Right lung (tissue), 2 donors: ENCODE measurements at regions not wholly inside any gene's neighbourhood (a gene's known extent, or its start where the extent isn't known, plus 50 kb on each side); places are given as distances from the start of the nearest gene placed in this dataset.
A peak's percentile ranks its signal among the peaks of the same experiment; 100 is the strongest.

Experiments
- DNase-seq, 2 donors: peaks; one replicate each; pipeline ENCODE4 v3.0.0-alpha.2; 2013

DNA sequence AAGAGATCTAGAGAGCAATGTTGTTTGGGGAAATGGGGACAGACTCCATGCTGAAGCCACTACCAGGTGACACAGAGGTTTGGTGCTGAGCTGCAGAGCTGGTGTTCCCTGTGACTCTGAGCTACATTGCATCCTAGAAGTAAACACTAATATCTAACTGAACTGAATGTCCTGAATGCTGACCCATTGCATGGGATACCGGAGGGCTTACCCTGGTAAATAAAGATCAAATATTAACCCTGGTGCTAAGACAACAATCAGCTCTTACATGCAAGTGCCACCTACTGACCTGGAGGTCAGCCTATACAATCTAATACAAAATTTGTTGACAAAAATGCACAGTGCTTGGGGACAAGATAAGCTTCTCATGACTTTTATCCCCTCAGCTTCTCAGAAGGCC, 851.3 kb upstream of the KCND2 start:
- DNase-seq: no peak

DNA sequence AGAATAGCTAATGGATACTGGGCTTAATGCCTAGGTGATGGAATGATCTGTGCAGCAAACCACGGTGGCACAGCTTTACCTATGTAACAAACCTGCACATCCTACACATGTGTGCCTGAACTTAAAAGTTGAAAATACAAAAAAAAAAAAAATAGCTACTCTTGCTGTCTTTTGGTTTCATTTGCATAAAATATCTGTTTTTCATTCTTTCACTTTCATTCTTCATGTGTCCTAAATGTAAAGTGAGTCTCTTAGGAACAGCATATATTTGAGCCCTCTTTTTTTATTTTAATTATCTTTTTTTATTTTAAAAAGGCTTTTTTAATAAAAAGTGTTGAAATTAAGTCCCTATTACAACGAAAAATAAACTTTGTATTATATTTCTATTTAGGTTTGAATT, 836.1 kb upstream of the KCND2 start:
- no peak for DNase-seq

DNA sequence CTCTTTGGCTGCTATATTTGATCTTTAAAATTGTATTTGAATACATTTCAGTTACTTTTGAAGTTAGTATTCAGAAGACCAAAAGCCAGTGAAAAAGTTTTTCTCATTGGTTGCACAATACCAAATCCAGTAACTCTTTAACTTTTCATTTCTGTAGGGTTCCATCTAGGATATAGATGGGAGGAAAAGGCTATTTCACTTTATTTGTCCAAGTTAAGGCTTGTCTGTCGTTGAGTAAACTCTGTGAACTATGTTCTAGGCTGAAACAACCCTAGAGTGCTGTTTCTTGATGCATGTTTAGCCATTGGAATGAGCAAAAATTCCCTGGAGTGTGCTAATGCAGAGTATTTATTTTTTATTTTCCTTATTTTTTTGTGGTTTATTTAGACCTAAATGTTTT, 834.7 kb upstream of the KCND2 start:
- no peak for DNase-seq

DNA sequence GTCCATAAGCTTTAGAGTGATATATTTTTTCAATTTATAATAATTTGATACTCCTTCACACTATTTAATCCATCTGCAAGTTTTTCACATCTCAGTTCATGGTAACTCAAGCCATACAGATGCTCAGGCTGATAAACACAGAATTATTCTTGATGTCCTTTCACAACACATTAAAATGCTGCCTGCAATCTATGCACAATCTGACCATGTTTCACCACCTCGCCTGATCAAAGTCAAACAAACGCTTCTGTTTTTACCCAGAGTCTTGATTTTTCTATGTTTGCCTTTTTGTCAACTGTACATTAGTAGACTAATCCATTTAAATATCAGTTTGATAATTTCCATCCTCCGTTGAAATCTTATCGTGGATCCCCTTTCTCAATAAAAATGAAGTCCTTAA, 833.8 kb upstream of the KCND2 start:
- no peak for DNase-seq

DNA sequence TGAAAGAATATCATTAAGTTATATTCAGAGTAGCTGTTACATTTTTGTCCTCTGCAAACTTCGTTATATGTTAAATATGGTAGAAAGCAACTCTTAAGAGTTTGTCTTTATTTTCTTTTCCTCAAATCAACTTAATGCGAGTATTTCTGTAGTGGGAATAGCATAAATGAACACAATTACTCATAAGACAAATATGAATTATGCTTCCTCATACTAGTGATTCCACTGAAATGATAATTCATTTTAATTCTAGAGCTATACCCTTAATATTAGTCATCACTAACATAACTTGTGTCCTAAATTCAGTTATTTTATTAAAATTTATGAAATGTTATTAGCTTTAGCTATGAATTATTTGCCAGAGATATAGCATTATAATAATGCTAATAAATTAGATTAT, 820.6 kb upstream of the KCND2 start:
- no peak for DNase-seq

DNA sequence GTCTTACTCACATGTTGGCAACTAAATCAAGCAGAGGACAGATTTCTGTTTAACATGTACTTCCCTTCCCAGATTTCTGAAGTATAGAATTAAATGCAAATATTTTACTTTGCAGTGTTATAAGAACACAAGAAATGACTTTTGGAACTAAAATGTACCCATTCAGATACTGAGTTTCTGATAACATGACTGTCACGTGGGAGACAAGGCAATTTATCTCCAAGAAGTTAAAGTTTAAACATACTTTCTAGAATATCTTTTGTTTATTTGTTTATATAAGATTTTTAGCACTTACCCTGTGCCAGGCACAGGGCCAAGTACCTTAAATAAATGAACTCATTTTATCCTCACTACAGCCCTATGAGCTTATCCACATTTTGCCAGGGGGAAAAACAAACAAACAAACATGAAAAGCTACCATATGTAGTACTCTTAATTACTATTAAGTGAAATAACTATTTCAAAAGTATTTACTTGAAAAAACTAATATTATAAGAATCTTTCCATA, 807.1 kb upstream of the KCND2 start:
- DNase-seq: no peak

DNA sequence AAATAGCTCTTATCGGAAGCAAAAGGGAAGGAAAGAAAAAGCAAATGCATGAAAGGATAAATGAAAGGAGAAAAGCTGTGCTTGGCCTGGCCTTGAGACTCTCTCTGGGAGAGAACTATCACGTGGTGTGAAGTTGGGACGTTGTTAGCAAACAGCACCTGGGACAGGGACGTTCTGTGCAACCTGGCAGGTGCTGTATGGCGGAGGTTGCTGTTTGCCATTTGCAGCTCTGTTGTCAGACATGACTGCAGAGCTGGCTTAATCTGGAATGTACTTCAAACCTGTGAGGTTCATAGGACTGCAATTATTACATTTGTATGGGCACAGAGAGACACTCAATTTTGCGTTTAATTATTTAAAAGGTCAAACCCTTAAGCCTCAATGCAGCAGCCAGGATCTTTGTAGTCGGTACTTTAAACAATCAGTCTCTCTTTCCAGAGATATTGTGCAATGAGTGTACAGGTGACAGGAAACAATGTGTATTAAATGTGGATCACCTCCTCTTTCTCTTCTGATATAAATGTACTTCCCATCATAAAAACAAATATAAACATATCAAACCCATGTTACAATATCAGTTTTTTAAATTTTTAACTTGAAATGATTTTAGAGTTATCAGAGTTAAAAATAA, 800.5 kb upstream of the KCND2 start:
- peak in 1 of 2 donors; percentile 8 for DNase-seq

DNA sequence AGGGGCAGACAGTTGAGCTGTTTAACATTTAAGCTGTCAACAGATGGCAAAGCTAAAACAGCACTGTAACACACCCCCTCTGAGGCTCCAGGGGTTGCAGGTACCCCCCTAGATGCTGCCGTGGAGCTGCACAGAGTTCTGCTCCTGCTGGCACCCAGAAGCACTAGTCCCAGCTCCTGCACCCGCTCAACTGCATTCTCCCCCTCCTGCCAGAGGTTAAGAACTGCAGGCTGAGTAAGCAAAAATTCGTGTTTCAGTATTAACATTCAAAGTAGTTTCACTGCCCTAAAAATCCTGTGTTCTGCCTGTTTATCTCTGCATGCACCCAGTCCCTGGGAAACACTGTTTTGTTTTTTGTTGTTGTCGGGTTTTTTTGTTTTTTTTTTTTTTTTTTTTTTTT, 790.8 kb upstream of the KCND2 start:
- DNase-seq: peak in 1 of 2 donors; percentile 7

DNA sequence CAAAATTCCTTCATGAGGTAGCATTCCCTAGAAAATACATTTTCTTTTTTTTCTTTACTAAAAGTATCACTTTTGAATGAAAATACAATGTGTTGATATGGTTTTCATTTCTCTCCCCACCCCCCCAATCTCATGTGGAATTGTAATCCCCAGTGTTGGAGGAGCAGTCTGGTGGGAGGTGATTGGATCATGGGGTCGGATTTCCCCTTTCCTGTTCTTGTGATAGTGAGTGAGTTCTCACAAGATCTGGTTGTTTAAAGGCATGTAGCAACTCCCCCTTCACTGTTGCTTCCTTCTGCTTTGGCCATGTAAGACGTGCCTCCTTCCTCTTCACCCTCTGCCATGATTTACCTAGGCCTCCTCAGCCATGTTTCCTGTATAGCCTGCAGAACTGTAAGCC, 790.3 kb upstream of the KCND2 start:
- no peak for DNase-seq

DNA sequence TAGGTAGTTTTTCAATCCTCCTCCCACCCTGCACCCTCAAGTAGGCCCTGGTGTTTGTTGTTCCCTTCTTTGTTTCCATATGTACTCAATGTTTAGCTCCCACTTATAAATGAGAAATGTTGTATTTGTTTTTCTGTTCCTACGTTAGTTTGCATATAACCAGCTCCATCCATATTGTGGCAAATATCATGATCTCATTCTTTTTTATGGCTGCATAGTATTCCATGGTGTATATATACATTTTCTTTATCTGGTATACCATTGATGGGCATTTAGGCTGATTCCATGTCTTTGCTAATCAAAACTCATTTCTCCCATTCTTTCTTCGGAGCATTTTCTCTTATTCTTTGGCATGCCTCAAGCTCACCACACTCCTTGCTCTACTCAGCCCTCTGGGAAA, 789.6 kb upstream of the KCND2 start:
- DNase-seq: no peak

DNA sequence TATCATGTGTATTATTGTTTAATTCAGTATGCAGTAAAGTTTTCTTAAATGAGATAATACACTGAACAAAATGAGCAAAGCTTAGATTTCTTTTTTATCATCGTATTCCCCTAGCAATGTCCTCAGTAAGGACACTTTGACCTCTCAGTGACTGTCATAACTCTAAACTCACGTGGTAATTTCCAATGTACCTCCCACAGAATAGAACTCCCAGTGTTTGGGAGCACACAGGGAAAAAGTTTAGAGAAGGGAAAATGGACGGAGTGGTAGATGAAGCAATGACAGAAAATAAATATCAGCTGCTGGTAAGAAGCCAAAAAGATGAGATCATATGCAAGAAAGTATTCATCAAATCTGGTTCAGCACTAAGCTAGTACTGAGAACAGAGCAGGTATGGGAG, 758.6 kb upstream of the KCND2 start:
- no peak for DNase-seq

DNA sequence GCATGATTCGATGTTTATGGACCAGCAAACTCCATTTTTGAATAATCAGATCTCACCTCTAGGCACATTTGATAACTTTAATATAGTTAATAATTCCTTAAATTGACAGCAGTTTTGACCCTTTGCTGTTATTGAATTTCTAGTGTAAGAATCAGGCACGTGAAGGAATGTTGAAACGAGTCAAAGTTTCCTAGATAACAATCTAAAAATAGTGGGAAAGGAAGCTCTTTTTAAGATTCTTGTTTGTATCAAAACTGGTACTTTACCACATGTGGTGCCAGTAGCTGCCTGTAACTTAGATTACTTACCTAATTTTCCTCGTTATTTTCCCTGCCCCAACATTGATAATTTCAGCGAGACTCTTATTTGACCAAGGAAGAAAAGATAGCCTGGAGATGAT, 757.8 kb upstream of the KCND2 start:
- no peak for DNase-seq

DNA sequence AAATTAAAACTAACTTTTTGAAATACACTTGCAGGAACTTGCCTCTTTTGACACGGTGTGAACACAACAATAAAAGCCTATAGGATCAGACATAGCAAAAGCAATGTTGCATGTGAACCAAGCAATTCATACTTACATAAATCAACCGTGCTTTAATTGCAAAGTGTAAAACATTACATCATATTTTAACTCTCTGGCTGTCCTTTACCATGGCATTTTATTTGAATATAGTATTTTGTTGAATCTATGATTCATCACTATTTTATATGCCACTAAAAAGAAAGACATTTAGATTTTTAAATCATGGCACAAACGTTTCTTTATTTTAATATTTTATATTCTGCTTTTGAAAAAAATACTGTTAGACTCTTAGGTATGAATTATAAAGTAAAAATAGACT, 757.0 kb upstream of the KCND2 start:
- DNase-seq: no peak

DNA sequence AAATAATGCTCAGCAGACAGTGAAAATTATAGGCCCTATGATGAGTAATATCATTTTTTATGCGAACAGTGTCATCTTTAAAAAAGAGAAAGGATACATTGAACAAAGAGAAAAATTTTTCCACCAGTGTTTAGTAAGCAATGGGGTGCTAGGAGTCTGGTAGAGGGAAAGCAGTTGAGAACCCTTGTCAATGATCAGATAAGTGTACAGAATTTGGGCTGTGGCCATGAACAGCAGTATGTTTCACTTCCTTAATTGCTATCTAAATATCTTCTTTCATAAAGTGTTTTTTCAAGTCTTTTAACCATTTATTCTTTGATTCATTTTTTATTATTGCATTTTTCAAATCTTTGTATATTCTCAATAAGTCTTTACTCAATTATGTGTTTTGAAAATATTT, 750.7 kb upstream of the KCND2 start:
- DNase-seq: no peak

DNA sequence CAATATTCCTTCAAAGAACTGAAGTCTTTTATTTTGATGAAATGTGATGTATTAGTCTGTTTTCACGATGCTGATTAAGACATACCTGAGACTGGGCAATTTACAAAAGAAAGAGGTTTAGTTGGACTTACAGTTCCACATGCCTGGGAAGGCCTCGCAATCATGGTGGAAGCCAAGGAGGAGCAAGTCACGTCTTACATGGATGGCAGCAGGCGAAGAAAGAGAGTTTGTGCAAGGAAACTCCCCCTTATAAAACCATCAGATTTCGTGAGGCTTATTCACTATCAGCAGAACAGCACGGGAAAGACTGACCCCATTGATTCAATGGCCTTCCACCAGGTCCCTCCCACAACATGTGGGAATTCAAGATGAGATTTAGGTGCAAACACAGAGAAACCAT, 750.3 kb upstream of the KCND2 start:
- no peak for DNase-seq

DNA sequence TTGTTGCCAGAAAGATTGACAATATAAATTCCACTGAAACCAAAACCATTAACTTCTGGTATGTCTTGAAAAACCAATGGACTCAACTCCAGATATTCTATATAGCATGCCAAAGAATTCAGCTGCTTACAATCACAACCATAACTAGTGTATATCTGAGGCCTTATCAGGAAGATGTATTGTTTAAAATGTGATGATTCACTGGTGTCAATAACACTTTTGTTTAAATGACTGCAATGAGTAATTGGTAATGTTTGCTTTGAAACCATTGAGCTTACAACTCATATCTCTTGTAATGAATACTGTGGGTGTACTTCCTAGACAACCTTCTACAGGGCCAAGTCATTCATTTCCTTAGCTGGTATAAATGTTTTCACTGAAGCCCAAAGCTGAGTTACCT, 727.9 kb upstream of the KCND2 start:
- DNase-seq: no peak

DNA sequence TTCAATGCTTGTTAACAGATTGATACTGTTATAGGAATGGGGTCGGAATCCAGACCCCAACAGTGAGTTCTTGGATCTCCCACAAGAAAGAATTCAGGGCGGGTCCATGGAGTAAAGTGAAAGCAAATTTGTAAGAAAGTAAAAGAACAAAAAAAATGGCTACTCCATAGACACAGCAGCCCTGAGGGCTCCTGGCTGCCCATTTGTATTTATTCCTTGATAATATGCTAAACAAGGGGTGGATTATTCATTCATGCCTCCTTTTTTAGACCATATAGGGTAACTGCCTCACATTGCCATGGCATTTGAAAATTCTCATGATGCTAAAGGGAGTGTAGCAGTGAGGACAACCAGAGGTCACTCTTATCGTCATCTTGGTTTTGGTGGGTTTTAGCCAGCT, 717.2 kb upstream of the KCND2 start:
- no peak for DNase-seq

DNA sequence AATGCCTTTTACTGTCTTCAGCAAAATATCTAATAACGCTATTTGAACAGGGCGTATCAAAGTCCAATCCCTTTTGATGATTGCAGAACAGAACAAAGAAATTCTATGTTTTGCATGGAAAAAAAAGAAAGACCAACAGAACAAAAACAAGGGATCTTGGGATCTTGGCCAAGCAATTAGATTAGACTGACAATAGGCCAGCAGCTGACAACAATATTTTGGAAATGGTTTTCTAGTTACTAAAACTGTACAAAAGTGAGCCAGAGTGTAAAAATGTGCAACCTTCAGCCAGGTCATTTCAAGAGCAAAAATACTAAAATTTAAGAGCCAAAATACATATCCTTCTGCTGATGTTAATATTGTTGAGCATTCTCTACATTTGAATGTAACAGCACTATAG, 716.5 kb upstream of the KCND2 start:
- no peak for DNase-seq

DNA sequence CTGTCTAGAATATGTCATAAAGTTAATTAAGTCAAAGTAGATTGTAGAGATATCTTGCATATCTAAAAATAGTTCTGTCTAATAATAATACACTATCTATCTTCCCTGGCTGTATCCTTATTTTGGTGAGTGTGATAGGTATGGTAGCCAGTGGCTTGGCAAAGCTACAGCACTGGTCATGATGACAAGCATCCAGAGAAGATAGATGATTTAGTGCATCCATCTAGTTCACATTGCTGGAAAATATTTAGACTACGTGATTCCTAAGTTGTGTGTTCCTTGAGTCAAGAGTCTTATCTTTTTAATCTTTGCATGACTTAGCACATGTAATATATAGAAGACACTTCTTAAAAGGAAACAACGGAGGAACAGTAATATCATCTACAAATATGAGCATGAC, 711.2 kb upstream of the KCND2 start:
- DNase-seq: no peak

DNA sequence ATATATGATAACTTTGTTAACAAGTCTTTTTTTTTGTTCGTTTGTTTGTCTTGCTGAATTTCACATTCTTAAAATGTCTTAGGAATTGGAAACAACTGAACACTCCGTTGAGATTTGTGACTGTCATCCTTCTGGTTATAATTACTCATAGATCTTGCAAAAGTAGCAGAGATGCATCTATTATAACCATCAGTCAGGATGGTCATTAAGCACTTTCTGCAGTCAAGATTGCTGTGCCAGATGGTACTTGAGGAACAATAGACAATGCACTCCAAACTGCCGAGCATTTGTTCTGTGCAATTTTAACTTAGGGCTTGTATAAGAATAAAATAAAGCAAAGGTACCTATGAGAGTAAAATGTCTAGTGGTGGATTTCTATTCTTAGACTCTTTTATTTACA, 710.1 kb upstream of the KCND2 start:
- DNase-seq: no peak

DNA sequence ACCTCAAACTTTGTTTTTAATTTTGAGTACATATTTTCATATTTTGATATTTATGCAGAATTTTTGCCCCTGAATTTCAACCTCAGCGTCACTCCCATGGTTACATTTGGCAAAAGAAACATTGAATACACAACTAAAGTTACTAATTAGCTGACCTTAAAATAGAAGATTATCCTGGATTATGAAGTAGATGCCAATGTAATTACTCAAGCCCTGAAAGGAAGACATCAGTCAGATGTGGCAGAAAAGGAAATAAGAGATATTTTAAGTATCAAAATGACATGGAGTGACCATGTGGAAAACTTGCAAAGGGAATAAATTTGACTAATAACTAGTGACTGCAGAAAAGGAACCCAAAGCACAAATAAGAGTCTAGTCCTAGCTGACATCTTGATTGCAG, 701.3 kb upstream of the KCND2 start:
- DNase-seq: no peak

DNA sequence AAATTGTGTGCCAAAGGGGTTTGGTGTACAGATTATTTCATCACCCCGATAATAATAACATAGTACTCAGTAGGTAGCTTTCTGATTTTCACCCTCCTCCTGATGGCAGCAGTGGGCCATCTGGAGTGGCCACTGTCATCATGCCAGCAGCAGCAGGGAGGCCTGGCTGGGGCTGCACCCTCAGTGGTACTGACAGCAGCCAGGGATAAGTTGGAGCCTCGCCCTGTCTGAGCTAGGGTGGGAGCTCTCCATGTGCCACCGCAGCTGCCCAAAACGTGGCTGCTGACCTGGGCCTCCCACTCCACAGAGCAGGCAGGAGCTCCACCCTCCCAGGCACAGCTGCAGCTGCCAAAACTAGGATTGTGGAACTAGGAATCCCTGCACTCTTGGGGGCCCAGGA, 700.8 kb upstream of the KCND2 start:
- DNase-seq: no peak

DNA sequence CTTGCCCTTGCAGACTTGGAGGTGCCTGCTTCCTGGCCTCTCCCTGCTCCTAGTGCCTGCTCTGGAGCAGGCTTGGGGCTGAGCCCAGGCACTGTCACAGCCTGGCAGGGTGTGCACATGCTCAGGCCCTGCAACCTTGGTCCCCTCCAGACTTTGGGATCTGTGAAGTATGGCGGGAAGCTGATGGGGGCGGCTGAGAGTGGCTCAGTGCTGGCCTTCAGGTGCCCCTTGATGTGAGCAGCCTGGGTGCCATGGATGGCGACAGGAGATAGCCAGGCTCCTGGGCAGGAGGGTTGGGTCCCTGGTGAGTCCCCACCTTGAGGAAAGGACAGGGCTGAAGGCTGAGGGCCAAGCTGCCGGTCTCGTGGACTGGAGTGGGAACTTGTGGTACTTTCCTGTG, 700.4 kb upstream of the KCND2 start:
- DNase-seq: no peak

DNA sequence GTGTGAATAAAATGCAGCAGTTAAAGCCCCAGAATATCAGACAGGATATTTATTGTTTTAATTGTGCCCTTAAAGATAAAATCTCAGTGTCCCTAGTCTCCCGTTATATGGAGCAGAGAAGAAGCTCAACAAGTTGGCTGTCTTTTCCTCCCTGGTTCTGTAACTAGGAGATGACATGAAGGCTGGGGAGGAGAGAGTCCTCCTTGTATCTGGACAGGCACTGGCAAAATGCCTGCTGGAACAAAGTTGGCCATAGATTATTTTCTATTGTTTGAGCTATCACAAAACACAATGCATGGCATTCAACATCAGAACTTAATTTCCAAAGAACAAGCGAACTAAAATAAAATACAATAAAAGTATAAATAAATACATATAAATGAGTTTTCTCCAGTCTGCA, 694.9 kb upstream of the KCND2 start:
- DNase-seq: no peak

DNA sequence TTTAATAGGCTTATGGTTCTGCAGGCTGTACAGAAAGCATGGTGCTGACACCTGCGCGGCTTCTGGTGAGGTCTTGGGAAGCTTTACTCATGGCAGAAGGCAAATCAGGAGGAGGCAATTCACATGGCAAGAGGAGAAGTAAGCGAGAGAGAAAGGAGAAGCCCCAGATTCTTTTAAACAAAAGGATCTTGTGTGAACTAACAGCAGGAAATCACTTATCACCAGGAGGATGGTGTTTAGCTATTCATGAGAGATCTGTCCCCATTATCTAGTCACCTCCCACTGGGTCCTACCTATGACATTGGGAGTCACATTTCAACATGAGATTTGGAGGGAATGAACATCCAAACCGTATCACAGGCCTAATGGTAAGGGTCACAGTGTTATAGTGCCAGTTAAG, 678.0 kb upstream of the KCND2 start:
- no peak for DNase-seq
